ENCODE measurements at regions not wholly inside any gene's neighbourhood (a gene's known extent, or its start where the extent isn't known, plus 50 kb on each side); places are given as distances from the start of the nearest gene placed in this dataset.

GRCh38 chr1:30060738-30061137 lies 662.6 kb downstream of the MATN1 start:
- H3K9me3 ChIP-seq (ENCODE audit: control insufficient read depth, low read length) = no peaks in the 10 kb centered on the region
- H3K4me3 ChIP-seq (ENCODE audit: extremely low read depth, insufficient read depth, low read length, poor library complexity, severe bottlenecking) = no peak overlapping the region
- peaks cover 8% of the 10 kb centered on the region for H3K4me1 ChIP-seq (ENCODE audit: control insufficient read depth, insufficient read depth, low read length, poor library complexity, severe bottlenecking)
- H3K36me3 ChIP-seq (ENCODE audit: control insufficient read depth, insufficient read depth, low read length) = no peaks in the 10 kb centered on the region
- H3K27ac ChIP-seq (ENCODE audit: low read depth, low read length, severe bottlenecking) = no peak overlapping the region
- 89 to 100% methylated on average over 4 of the region's 4 CpGs for WGBS, 2 experiments (ENCODE audit: insufficient coverage in 2 of 2)

DNA sequence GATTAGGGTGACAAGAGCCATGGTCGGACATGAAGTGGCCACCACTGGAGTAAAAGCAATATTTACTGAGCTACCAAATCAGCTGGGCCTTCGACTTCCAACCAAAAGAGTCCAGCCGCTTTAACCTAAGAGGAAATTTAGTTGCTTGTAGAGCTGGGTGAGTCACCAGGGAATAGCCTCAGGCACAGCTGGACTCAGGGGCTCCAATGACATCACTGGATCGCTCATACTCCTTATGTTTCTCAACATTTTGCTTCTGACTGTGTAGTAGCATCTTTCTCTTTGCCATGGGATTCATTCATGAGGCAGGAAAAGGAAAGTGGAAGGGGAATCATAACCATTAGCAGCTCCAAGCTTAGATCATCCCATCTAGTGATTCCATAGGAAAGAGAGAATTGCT lies 664.4 kb downstream of the MATN1 start:
- Histone ChIP-seq H3K36me3 (ENCODE audit: control insufficient read depth, insufficient read depth, low read length) (no peaks in the 10 kb centered on the region), H3K4me3 (ENCODE audit: extremely low read depth, insufficient read depth, low read length, poor library complexity, severe bottlenecking) (no peak overlapping the region), H3K4me1 (ENCODE audit: control insufficient read depth, insufficient read depth, low read length, poor library complexity, severe bottlenecking) (peaks cover 4% of the 10 kb centered on the region), H3K9me3 (ENCODE audit: control insufficient read depth, low read length) (no peaks in the 10 kb centered on the region), H3K27ac (ENCODE audit: low read depth, low read length, severe bottlenecking) (no peak overlapping the region)
- 33% methylated on average over 3 of the region's 4 CpGs; no CpG with 5 or more reads in 1 of the 2 experiments for WGBS, 2 experiments (ENCODE audit: insufficient coverage in 2 of 2)

GRCh38 chr1:30054126-30054525 lies 669.3 kb downstream of the MATN1 start:
- Histone ChIP-seq H3K4me3 (ENCODE audit: extremely low read depth, insufficient read depth, low read length, poor library complexity, severe bottlenecking) (no peak overlapping the region), H3K4me1 (ENCODE audit: control insufficient read depth, insufficient read depth, low read length, poor library complexity, severe bottlenecking) (no peaks in the 10 kb centered on the region), H3K36me3 (ENCODE audit: control insufficient read depth, insufficient read depth, low read length) (no peaks in the 10 kb centered on the region), H3K27ac (ENCODE audit: low read depth, low read length, severe bottlenecking) (no peak overlapping the region), H3K9me3 (ENCODE audit: control insufficient read depth, low read length) (no peaks in the 10 kb centered on the region)
- 67 to 100% methylated on average over 1 of the region's 1 CpG for WGBS, 2 experiments (ENCODE audit: insufficient coverage in 2 of 2)

- H3K4me3 ChIP-seq (ENCODE audit: extremely low read depth, insufficient read depth, low read length, poor library complexity, severe bottlenecking) = no peak overlapping the region
- 60 to 71% methylated on average over 2 of the region's 4 CpGs for WGBS, 2 experiments (ENCODE audit: insufficient coverage in 2 of 2)
- H3K36me3 ChIP-seq (ENCODE audit: control insufficient read depth, insufficient read depth, low read length) = no peaks in the 10 kb centered on the region
- no peak overlapping the region for H3K27ac ChIP-seq (ENCODE audit: low read depth, low read length, severe bottlenecking)
- no peaks in the 10 kb centered on the region for H3K9me3 ChIP-seq (ENCODE audit: control insufficient read depth, low read length)
- H3K4me1 ChIP-seq (ENCODE audit: control insufficient read depth, insufficient read depth, low read length, poor library complexity, severe bottlenecking) = no peaks in the 10 kb centered on the region
These were observed 671.2 kb downstream of the MATN1 start for GRCh38 chr1:30052178-30052577.

GRCh38 chr1:30051777-30052176 lies 671.6 kb downstream of the MATN1 start:
- H3K27ac ChIP-seq (ENCODE audit: low read depth, low read length, severe bottlenecking) = no peak overlapping the region
- no peaks in the 10 kb centered on the region for H3K4me1 ChIP-seq (ENCODE audit: control insufficient read depth, insufficient read depth, low read length, poor library complexity, severe bottlenecking)
- H3K4me3 ChIP-seq (ENCODE audit: extremely low read depth, insufficient read depth, low read length, poor library complexity, severe bottlenecking) = no peak overlapping the region
- no peaks in the 10 kb centered on the region for H3K36me3 ChIP-seq (ENCODE audit: control insufficient read depth, insufficient read depth, low read length)
- no peaks in the 10 kb centered on the region for H3K9me3 ChIP-seq (ENCODE audit: control insufficient read depth, low read length)
- 84 to 91% methylated on average over 3 to 5 of the region's 6 CpGs for WGBS, 2 experiments (ENCODE audit: insufficient coverage in 2 of 2)

DNA sequence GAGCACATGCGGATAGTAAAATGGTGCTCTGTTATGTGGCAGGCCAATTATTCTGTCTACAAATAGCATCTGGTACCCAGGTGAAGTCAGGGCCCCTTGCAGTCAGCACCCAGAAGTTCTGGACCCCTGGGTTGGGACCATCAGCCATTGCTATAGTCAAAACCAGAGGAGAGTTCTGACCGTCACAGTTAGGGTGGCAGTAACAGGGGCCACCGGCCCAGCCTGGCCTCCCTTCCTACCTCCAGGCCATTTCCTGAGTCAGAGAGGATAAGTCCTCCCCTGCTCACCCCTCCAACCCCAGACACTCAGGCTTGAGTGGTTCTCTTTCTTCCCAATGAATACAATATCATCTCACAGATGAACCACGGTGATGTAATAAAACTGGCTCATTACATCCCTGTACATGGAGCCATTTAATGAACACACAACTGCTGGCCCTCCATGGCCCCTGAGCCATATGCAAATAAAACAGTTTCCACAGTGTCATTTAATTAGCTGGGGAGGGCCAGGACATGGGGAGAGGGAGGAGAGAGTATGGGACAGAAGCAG lies 673.6 kb downstream of the MATN1 start:
- no peaks in the 10 kb centered on the region for H3K36me3 ChIP-seq (ENCODE audit: control insufficient read depth, insufficient read depth, low read length)
- 88% methylated on average over 4 of the region's 4 CpGs for WGBS, 2 experiments (ENCODE audit: insufficient coverage in 2 of 2)
- no peaks in the 10 kb centered on the region for H3K4me1 ChIP-seq (ENCODE audit: control insufficient read depth, insufficient read depth, low read length, poor library complexity, severe bottlenecking)
- H3K9me3 ChIP-seq (ENCODE audit: control insufficient read depth, low read length) = no peaks in the 10 kb centered on the region
- H3K4me3 ChIP-seq (ENCODE audit: extremely low read depth, insufficient read depth, low read length, poor library complexity, severe bottlenecking) = no peak overlapping the region
- H3K27ac ChIP-seq (ENCODE audit: low read depth, low read length, severe bottlenecking) = no peak overlapping the region

GRCh38 chr1:30048905-30049304 lies 674.5 kb downstream of the MATN1 start:
- Histone ChIP-seq H3K4me3 (ENCODE audit: extremely low read depth, insufficient read depth, low read length, poor library complexity, severe bottlenecking) (no peak overlapping the region), H3K9me3 (ENCODE audit: control insufficient read depth, low read length) (no peaks in the 10 kb centered on the region), H3K4me1 (ENCODE audit: control insufficient read depth, insufficient read depth, low read length, poor library complexity, severe bottlenecking) (no peaks in the 10 kb centered on the region), H3K36me3 (ENCODE audit: control insufficient read depth, insufficient read depth, low read length) (no peaks in the 10 kb centered on the region), H3K27ac (ENCODE audit: low read depth, low read length, severe bottlenecking) (no peak overlapping the region)
- no CpG with 5 or more reads among the region's 5 CpGs for WGBS, 2 experiments (ENCODE audit: insufficient coverage in 2 of 2)

DNA sequence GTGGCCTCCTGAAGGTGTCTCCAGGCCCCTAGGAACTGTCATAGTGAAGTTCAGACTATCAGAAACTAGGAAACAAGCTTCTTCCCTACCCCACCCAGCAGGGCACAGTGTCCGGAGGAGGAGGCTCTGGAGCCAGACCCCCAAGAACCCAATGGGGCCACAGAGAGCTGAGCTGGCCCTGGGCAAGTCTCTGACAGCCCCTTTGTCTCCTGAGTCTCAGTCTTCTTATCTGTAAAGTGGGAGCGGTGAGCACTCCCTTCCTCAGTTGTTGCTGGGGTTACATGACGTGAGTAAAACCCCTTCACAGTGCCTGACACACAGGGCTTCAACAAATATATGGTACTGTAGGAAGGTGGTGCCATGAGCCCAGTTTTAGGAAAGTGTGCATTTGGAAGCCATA lies 675.8 kb downstream of the MATN1 start:
- no peaks in the 10 kb centered on the region for H3K36me3 ChIP-seq (ENCODE audit: control insufficient read depth, insufficient read depth, low read length)
- H3K4me1 ChIP-seq (ENCODE audit: control insufficient read depth, insufficient read depth, low read length, poor library complexity, severe bottlenecking) = no peaks in the 10 kb centered on the region
- 86 to 93% methylated on average over 1 to 3 of the region's 3 CpGs for WGBS, 2 experiments (ENCODE audit: insufficient coverage in 2 of 2)
- no peak overlapping the region for H3K27ac ChIP-seq (ENCODE audit: low read depth, low read length, severe bottlenecking)
- H3K9me3 ChIP-seq (ENCODE audit: control insufficient read depth, low read length) = peaks cover 6% of the 10 kb centered on the region
- H3K4me3 ChIP-seq (ENCODE audit: extremely low read depth, insufficient read depth, low read length, poor library complexity, severe bottlenecking) = no peak overlapping the region

GRCh38 chr1:30046751-30047150 lies 676.6 kb downstream of the MATN1 start:
- WGBS, 2 experiments (ENCODE audit: insufficient coverage in 2 of 2) = 85 to 94% methylated on average over 3 to 10 of the region's 10 CpGs
- H3K4me3 ChIP-seq (ENCODE audit: extremely low read depth, insufficient read depth, low read length, poor library complexity, severe bottlenecking) = no peak overlapping the region

GRCh38 chr1:30045304-30046090 lies 677.9 kb downstream of the MATN1 start:
- Histone ChIP-seq H3K36me3 (ENCODE audit: control insufficient read depth, insufficient read depth, low read length) (no peaks in the 10 kb centered on the region), H3K4me1 (ENCODE audit: control insufficient read depth, insufficient read depth, low read length, poor library complexity, severe bottlenecking) (no peaks in the 10 kb centered on the region), H3K9me3 (ENCODE audit: control insufficient read depth, low read length) (peaks cover 8% of the 10 kb centered on the region), H3K4me3 (ENCODE audit: extremely low read depth, insufficient read depth, low read length, poor library complexity, severe bottlenecking) (no peak overlapping the region), H3K27ac (ENCODE audit: low read depth, low read length, severe bottlenecking) (no peak overlapping the region)
- 94 to 95% methylated on average over 2 to 4 of the region's 4 CpGs for WGBS, 2 experiments (ENCODE audit: insufficient coverage in 2 of 2)

More at GRCh38 chr1:30046751-30047150, 676.6 kb downstream of the MATN1 start:
- H3K4me1 ChIP-seq (ENCODE audit: control insufficient read depth, insufficient read depth, low read length, poor library complexity, severe bottlenecking) = no peaks in the 10 kb centered on the region
- H3K9me3 ChIP-seq (ENCODE audit: control insufficient read depth, low read length) = peaks cover 8% of the 10 kb centered on the region
- no peaks in the 10 kb centered on the region for H3K36me3 ChIP-seq (ENCODE audit: control insufficient read depth, insufficient read depth, low read length)
- no peak overlapping the region for H3K27ac ChIP-seq (ENCODE audit: low read depth, low read length, severe bottlenecking)

GRCh38 chr1:30044656-30045144 lies 678.7 kb downstream of the MATN1 start:
- Histone ChIP-seq H3K27ac (ENCODE audit: low read depth, low read length, severe bottlenecking) (no peak overlapping the region), H3K4me3 (ENCODE audit: extremely low read depth, insufficient read depth, low read length, poor library complexity, severe bottlenecking) (no peak overlapping the region), H3K9me3 (ENCODE audit: control insufficient read depth, low read length) (peaks cover 8% of the 10 kb centered on the region), H3K36me3 (ENCODE audit: control insufficient read depth, insufficient read depth, low read length) (no peaks in the 10 kb centered on the region), H3K4me1 (ENCODE audit: control insufficient read depth, insufficient read depth, low read length, poor library complexity, severe bottlenecking) (no peaks in the 10 kb centered on the region)
- 83 to 100% methylated on average over 1 to 2 of the region's 2 CpGs for WGBS, 2 experiments (ENCODE audit: insufficient coverage in 2 of 2)

Data from mesodermal cell (in vitro differentiated cells).